HG03060 (cell line): ENCODE measurements at regions not wholly inside any gene's neighbourhood (a gene's known extent, or its start where the extent isn't known, plus 50 kb on each side); places are given as distances from the start of the nearest gene placed in this dataset.
"Not testable (repeated sequence)": the region's sequence is repeated elsewhere in the genome, so short reads cannot be mapped to it uniquely, and the experiment has no call there.

ENCODE experiments used
- ATAC-seq: cut with Tn5 transposase; IDR thresholded peaks from one replicate; pipeline ENCODE4 v1.9.1; 2021; ENCODE audit warnings: low read depth, moderate number of reproducible peaks; ENCODE audit not compliant: unreplicated experiment

- ATAC-seq = no peak
Measured at GRCh38 chr2:181787310-181788048, 104.1 kb upstream of the ITPRID2 start.

- ATAC-seq = no peak
Measured at GRCh38 chr2:181788897-181789555, 102.5 kb upstream of the ITPRID2 start.

- ATAC-seq = no peak
Measured at GRCh38 chr2:181789827-181790448, 101.6 kb upstream of the ITPRID2 start.

- ATAC-seq = peak; percentile 99
Measured at GRCh38 chr2:181790716-181791649, 100.5 kb upstream of the ITPRID2 start.

GRCh38 chr2:181792906-181793305 is 98.6 kb upstream of the ITPRID2 start:
- no peak for ATAC-seq

- no peak for ATAC-seq
Measured at GRCh38 chr2:181798022-181798421, 93.5 kb upstream of the ITPRID2 start.

GRCh38 chr2:181802300-181802699 is 89.2 kb upstream of the ITPRID2 start:
- not testable (repeated sequence) for ATAC-seq

GRCh38 chr2:181803903-181804799 is 87.4 kb upstream of the ITPRID2 start:
- not testable (repeated sequence) for ATAC-seq

GRCh38 chr2:181805228-181806038 is 86.1 kb upstream of the ITPRID2 start:
- no peak for ATAC-seq

- ATAC-seq = no peak
Measured at GRCh38 chr2:181806039-181806392, 85.5 kb upstream of the ITPRID2 start.

- no peak for ATAC-seq
Measured at GRCh38 chr2:181807526-181807925, 84.0 kb upstream of the ITPRID2 start.

- no peak for ATAC-seq
Measured at GRCh38 chr2:181810823-181811695, 80.5 kb upstream of the ITPRID2 start.

- ATAC-seq = no peak
Measured at GRCh38 chr2:181812106-181812743, 79.3 kb upstream of the ITPRID2 start.

GRCh38 chr2:181814057-181814491 is 77.5 kb upstream of the ITPRID2 start:
- ATAC-seq = no peak

GRCh38 chr2:181817509-181817908 is 74.0 kb upstream of the ITPRID2 start:
- no peak for ATAC-seq

GRCh38 chr2:181818058-181818680 is 73.4 kb upstream of the ITPRID2 start:
- ATAC-seq = no peak

GRCh38 chr2:181818840-181819239 is 72.7 kb upstream of the ITPRID2 start:
- no peak for ATAC-seq
